ENCODE measurements at regions not wholly inside any gene's neighbourhood (a gene's known extent, or its start where the extent isn't known, plus 50 kb on each side); places are given as distances from the start of the nearest gene placed in this dataset.

DNA sequence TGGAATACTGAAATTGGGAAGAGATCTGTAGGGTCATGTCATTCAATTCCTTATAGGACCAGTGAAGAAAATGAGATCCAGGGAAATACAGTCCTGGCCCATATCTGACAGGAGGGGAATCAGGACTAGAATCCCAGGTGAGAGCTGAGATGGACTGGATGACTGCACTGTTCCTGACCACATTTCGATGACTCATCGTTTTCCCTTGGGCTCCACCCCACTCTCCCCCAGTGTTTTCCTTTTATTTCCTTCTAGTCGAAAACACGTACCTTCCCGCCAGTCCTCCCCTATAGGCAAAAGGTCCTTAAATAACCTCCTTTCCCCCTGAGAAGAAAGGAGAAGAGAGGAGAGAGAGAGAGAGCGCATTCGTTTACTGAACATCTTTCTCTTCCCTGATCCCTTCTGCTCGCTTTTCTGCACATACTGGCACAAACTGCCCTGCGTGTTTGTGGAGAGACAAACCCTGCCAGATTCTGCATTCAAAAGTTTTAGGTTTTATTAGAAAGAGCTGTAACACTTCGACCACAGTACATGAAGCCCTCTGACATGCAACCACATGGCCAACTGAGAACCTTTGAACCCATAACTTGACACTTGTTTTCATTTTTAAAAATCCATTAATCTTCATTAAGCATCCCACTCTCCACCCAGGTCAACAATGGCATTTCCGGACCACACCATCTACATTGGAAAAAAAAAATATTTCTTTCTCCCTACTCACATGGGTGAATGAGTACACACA is 565.7 kb downstream of the METTL15 start:
- TF ChIP-seq, protein P1, sequence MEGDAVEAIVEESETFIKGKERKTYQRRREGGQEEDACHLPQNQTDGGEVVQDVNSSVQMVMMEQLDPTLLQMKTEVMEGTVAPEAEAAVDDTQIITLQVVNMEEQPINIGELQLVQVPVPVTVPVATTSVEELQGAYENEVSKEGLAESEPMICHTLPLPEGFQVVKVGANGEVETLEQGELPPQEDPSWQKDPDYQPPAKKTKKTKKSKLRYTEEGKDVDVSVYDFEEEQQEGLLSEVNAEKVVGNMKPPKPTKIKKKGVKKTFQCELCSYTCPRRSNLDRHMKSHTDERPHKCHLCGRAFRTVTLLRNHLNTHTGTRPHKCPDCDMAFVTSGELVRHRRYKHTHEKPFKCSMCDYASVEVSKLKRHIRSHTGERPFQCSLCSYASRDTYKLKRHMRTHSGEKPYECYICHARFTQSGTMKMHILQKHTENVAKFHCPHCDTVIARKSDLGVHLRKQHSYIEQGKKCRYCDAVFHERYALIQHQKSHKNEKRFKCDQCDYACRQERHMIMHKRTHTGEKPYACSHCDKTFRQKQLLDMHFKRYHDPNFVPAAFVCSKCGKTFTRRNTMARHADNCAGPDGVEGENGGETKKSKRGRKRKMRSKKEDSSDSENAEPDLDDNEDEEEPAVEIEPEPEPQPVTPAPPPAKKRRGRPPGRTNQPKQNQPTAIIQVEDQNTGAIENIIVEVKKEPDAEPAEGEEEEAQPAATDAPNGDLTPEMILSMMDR (conservative IDR thresholded peaks at IDR 0.05; ENCODE audit: low read depth, low read length): no peak
- DNase-seq (ENCODE audit: low read depth): no peak

DNA sequence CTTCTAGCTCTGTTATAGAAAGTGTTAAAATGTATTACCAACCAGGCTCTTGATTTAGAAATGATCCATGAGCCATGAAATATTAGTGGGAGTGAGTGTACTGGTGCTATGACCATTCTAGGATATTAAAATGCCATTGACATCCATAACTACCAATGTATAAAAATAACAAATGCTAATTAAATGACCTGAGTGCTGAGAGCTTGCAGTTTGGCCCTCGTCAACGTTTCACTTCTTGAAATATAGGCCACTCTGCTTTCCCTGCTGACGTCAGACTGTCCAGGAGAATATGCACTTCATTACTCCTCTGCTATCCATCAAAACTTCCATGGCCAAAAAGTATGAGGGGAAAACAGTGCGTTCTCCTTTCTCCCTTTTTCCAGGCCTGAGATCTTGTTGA is 563.1 kb downstream of the METTL15 start:
- H3K4me3 ChIP-seq (ENCODE audit: low read length): no peak overlapping the region
- TF ChIP-seq, protein P1 (conservative IDR thresholded peaks at IDR 0.05; ENCODE audit: low read depth, low read length): no peak
- DNase-seq (ENCODE audit: low read depth): no peak

More for the DNA sequence above, 565.7 kb downstream of the METTL15 start:
- no peak overlapping the region for H3K4me3 ChIP-seq (ENCODE audit: low read length)

DNA sequence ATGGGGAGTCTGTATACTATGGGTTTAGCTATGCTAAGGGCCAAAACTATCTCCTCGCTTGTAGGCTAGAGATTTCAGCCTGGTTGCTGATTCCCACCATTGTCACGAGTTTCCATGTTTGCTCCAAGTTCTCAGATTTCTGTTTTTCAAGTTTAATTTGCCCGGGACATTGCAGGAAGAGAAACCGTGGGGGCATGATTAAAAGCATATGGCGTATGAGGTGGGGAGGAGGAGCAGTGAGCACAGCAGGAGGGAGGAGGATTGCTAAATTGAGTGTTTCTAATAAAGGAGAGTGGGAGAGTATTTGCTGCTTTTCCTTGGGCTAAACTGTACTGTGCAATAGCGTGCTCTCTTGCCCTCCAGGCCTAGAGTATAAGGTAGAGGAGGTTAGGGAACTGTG is 558.4 kb downstream of the METTL15 start:
- H3K4me3 ChIP-seq (ENCODE audit: low read length): no peak overlapping the region
- TF ChIP-seq, protein P1 (conservative IDR thresholded peaks at IDR 0.05; ENCODE audit: low read depth, low read length): no peak
- DNase-seq (ENCODE audit: low read depth): no peak

DNA sequence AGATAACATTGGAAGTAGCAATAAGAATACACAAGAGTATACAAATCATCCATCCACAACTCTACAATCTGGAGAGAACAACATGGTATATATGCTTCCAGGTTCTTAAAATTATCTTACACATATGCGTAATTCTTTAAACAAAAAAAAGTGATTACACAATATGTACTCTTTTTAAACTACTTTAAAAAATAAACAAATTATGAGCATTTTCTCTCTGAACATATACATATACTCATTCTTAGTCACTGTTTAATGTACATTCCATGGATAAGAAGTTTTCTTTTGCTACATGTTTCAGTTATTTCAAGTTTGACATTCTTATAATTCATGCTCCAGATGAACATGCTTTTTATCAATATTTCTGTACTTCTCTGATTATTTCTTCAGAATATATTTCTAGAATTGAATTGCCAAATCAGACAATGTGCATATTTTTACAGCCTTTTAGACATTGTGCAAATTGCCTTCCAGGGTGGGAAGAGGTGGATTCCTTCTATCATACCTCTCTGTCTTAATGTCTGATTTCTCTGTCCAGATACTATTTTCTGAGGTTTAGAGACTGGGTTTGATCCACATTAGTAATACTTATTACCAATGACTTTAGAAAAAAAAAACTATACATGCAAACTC is 551.6 kb downstream of the METTL15 start:
- DNase-seq (ENCODE audit: low read depth): no peak
- TF ChIP-seq, protein P1 (conservative IDR thresholded peaks at IDR 0.05; ENCODE audit: low read depth, low read length): no peak
- H3K4me3 ChIP-seq (ENCODE audit: low read length): no peak overlapping the region

DNA sequence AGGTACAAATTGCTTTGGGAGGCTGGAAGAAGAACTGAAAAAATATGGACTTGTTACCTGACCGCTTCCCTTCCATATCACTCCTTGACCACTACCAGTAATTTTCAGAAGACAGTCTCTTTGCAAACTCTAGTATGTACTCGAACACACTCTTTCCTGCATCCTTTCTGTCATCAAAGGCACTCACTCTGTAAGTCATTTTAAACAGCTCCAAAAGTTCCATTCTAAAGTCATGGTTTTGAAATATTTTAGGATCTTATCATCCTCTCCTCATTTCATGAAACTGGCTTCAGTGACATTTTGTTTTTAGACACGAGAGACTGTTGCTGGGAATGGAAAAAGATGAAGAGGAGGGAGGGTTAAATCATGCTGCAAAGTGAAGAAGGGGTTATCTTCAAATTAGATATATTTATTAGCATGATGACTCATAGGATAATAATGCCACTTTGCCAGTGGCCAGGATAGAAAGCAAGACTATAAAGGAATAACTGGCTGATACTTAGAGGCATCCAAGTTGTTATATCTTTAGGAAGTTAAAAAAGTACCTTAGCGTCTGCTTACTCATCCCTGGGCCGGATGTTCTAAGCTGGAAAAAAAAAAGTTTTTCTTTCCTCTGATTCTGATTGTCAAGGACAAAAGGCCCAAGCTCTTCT is 549.3 kb downstream of the METTL15 start:
- no peak for DNase-seq (ENCODE audit: low read depth)
- TF ChIP-seq, protein P1 (conservative IDR thresholded peaks at IDR 0.05; ENCODE audit: low read depth, low read length): no peak
- no peak overlapping the region for H3K4me3 ChIP-seq (ENCODE audit: low read length)

DNA sequence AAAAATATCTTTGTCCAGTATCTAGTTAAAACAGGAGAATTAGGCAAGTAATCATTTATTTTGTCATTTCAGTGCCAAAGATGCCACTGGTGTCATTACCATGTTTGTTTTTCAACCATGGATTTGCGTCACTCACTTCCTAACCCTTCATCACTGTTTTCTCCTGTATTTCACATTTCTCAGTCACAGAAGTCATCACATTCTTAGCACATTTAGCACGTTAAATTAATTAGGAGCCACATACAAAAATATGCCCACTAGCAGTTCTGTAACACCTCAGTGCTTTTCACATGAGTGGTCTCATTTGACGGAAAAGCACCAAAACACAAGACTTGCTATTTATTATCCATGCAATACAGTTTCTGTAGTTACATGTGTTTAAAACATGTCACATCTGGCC is 546.0 kb downstream of the METTL15 start:
- TF ChIP-seq, protein P1 (conservative IDR thresholded peaks at IDR 0.05; ENCODE audit: low read depth, low read length): no peak
- H3K4me3 ChIP-seq (ENCODE audit: low read length): no peak overlapping the region
- DNase-seq (ENCODE audit: low read depth): no peak
